ENCODE measurements at regions not wholly inside any gene's neighbourhood (a gene's known extent, or its start where the extent isn't known, plus 50 kb on each side); places are given as distances from the start of the nearest gene placed in this dataset.

GRCh38 chr7:41206267-41206666 lies 496.6 kb downstream of the INHBA start:
- no peak for TF ChIP-seq EP300 (IDR thresholded peaks at IDR 0.05; ENCODE audit: borderline replicate concordance in 1 of 2, low read depth in 1 of 2, low read length in 1 of 2)
- no peak for TF ChIP-seq SIN3A (IDR thresholded peaks at IDR 0.05; ENCODE audit: borderline replicate concordance, low read depth, low read length)
- TF ChIP-seq CTCF (IDR thresholded peaks at IDR 0.05): no peak
- no peak for TF ChIP-seq ZBTB33 (IDR thresholded peaks at IDR 0.05; ENCODE audit: borderline replicate concordance, low read depth)
- TF ChIP-seq NFIC (IDR thresholded peaks at IDR 0.05; ENCODE audit: borderline replicate concordance): no peak

Data from SK-N-SH (cell line).